Lung (tissue), 11 donors: ENCODE measurements at regions not wholly inside any gene's neighbourhood (a gene's known extent, or its start where the extent isn't known, plus 50 kb on each side); places are given as distances from the start of the nearest gene placed in this dataset.
A peak's percentile ranks its signal among the peaks of the same experiment; 100 is the strongest.

Experiments used
- ATAC-seq: fragments of 200-7000 bp; cut with Tn5 transposase; one replicate; pipeline ENCODE4 v1.9.1; 2020; ENCODE audit warnings: moderate number of reproducible peaks; ENCODE audit not compliant: insufficient read depth, low FRiP score
- DNase-seq, 3 donors: peaks; one replicate each; pipeline ENCODE4 v3.0.0-alpha.2; 2013 to 2017
- H3K27ac ChIP-seq, 2 donors: one replicate each; pipeline ENCODE4 v1.5.1; 2013; ENCODE audit warnings: mild to moderate bottlenecking in 2 of 2, moderate library complexity in 2 of 2, control low read depth in 1 of 2, inconsistent platforms in 1 of 2, low read depth in 1 of 2, low read length in 1 of 2
- H3K27me3 ChIP-seq, 3 donors: one replicate each; pipeline ENCODE4 v1.5.1; 2013; ENCODE audit warnings: low read length in 2 of 3; ENCODE audit not compliant: control insufficient read depth in 3 of 3, insufficient read depth in 3 of 3
- H3K36me3 ChIP-seq, 4 donors: one replicate each; pipeline ENCODE4 v1.5.1; 2013; ENCODE audit warnings: low read length in 4 of 4, mild to moderate bottlenecking in 1 of 4, moderate library complexity in 1 of 4; ENCODE audit not compliant: control insufficient read depth in 4 of 4, insufficient read depth in 4 of 4
- H3K4me1 ChIP-seq, 5 donors: one replicate each; pipeline ENCODE4 v1.5.1; 2013; ENCODE audit warnings: low read length in 5 of 5, mild to moderate bottlenecking in 2 of 5, moderate library complexity in 1 of 5; ENCODE audit not compliant: control insufficient read depth in 5 of 5, insufficient read depth in 5 of 5
- H3K4me3 ChIP-seq: one replicate; pipeline ENCODE4 v1.5.1; 2013; ENCODE audit warnings: mild to moderate bottlenecking, control low read depth, moderate library complexity
- H3K9ac ChIP-seq, 2 donors: one replicate each; pipeline ENCODE4 v1.5.1; 2013; ENCODE audit warnings: low read length in 2 of 2, control low read depth in 1 of 2; ENCODE audit not compliant: insufficient read depth in 1 of 2
- H3K9me3 ChIP-seq, 4 donors: one replicate each; pipeline ENCODE4 v1.5.1; 2013; ENCODE audit warnings: low read length in 3 of 4, mild to moderate bottlenecking in 1 of 4, moderate library complexity in 1 of 4; ENCODE audit not compliant: control insufficient read depth in 4 of 4, insufficient read depth in 3 of 4
- WGBS, 2 donors: extraction: QIAGEN DNeasy Blood & Tissue Kit; methylation state at CpG; one replicate each; pipeline ENCODE4 v1.1.7; 2013; 5-methylcytosine and 5-hydroxymethylcytosine counted together
- TF ChIP-seq, protein P1 (sequence below): IDR thresholded peaks from 2 replicates; pipeline ENCODE4 v1.5.1; 2012; ENCODE audit warnings: mild to moderate bottlenecking; ENCODE audit errors: control extremely low read depth, extremely low read depth
- donor health status: control.
- donor health status: control.
- donor health status: Bipolar disorder and iron deficiency.
- donor health status: healthy.
- donor health status: DM: yes; HTN: yes; CAD: no.

DNA sequence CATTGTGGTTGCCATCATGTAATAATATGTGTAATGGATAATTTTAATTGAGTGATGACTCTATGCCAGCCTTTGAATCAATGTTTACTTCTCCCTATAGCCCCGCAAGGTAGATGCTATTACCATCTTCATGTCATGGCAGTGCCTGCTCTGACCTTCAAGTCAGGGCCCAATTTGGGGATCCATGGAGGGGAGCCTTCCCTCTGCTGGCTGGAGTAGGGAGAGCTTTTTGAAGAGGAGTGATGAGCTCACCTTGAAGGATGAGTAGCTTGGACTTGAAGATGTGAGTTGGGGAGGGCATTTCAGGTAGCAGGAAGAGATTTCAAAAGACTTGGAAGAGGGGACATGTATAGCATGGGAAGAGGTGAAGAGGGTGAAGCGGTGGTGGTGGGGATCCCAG lies 189.2 kb downstream of the FOXD2 start:
- no peaks in the 10 kb centered on the region for H3K9me3 ChIP-seq
- no peak overlapping the region for H3K4me3 ChIP-seq
- TF ChIP-seq, protein P1, sequence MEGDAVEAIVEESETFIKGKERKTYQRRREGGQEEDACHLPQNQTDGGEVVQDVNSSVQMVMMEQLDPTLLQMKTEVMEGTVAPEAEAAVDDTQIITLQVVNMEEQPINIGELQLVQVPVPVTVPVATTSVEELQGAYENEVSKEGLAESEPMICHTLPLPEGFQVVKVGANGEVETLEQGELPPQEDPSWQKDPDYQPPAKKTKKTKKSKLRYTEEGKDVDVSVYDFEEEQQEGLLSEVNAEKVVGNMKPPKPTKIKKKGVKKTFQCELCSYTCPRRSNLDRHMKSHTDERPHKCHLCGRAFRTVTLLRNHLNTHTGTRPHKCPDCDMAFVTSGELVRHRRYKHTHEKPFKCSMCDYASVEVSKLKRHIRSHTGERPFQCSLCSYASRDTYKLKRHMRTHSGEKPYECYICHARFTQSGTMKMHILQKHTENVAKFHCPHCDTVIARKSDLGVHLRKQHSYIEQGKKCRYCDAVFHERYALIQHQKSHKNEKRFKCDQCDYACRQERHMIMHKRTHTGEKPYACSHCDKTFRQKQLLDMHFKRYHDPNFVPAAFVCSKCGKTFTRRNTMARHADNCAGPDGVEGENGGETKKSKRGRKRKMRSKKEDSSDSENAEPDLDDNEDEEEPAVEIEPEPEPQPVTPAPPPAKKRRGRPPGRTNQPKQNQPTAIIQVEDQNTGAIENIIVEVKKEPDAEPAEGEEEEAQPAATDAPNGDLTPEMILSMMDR = no peak
- DNase-seq (no peak), ATAC-seq (no peak)
- 92 to 98% methylated on average over 2 of the region's 2 CpGs for WGBS, 2 donors
- no peak overlapping the region for H3K27ac ChIP-seq
- H3K27me3 ChIP-seq = no peaks in the 10 kb centered on the region
- no peak overlapping the region for H3K9ac ChIP-seq
- H3K36me3 ChIP-seq = no peaks in the 10 kb centered on the region
- peaks cover 0 to 8% (median 0%) of the 10 kb centered on the region in 5 donors for H3K4me1 ChIP-seq

- H3K4me3 ChIP-seq = no peak overlapping the region
- H3K36me3 ChIP-seq = no peaks in the 10 kb centered on the region
- TF ChIP-seq, protein P1 = no peak
- peaks cover 0 to 8% (median 0%) of the 10 kb centered on the region in 5 donors for H3K4me1 ChIP-seq
- no peaks in the 10 kb centered on the region for H3K27me3 ChIP-seq
- no peak overlapping the region for H3K9ac ChIP-seq
- peak in 2 of 3 donors; percentile 15 to 49 for DNase-seq
- ATAC-seq = no peak
- WGBS, 2 donors = 84 to 85% methylated on average over 23 of the region's 23 CpGs
- H3K27ac ChIP-seq = no peak overlapping the region
- H3K9me3 ChIP-seq = no peaks in the 10 kb centered on the region
Observed at GRCh38 chr1:47627471-47628370, 189.9 kb downstream of the FOXD2 start.

DNA sequence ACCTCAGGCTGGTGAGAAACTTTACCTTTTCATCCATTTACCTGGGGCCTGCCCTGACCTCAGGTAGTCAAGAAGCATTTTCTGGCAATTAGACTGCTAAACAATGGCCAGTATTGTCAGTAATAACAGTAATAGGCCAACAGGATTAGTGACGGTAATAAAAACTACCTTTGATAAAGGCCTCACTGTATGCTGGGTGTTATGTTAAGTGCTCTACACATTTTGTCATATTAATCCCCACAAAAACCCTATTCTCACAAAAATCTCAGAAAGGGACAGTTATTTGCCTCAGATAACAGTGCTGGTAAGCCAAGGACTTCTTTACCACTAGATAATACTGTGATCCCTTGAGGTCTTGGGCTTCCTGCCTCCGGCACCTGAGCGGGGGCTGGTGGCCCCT lies 191.4 kb downstream of the FOXD2 start:
- H3K27me3 ChIP-seq = no peaks in the 10 kb centered on the region
- 97% methylated on average over 3 of the region's 3 CpGs for WGBS, 2 donors

More for the DNA sequence above, 191.4 kb downstream of the FOXD2 start:
- H3K4me3 ChIP-seq = no peak overlapping the region
- no peak for ATAC-seq
- no peak for DNase-seq
- TF ChIP-seq, protein P1 = no peak
- H3K9me3 ChIP-seq = no peaks in the 10 kb centered on the region
- peaks cover 0 to 8% (median 0%) of the 10 kb centered on the region in 5 donors for H3K4me1 ChIP-seq
- no peak overlapping the region for H3K27ac ChIP-seq
- H3K36me3 ChIP-seq = no peaks in the 10 kb centered on the region
- H3K9ac ChIP-seq = no peak overlapping the region
